Panc1 (cell line): ENCODE measurements at regions not wholly inside any gene's neighbourhood (a gene's known extent, or its start where the extent isn't known, plus 50 kb on each side); places are given as distances from the start of the nearest gene placed in this dataset.
"Not testable (repeated sequence)": the region's sequence is repeated elsewhere in the genome, so short reads cannot be mapped to it uniquely, and the experiment has no call there.

Source experiments
- ATAC-seq: fragments of 200-7000 bp; cut with Tn5 transposase; 2 replicates; pipeline ENCODE4 v1.9.1; 2020; ENCODE audit warnings: mild to moderate bottlenecking, moderate library complexity
- BruUV-seq: library from RNA; stranded (reverse); fragments of 400-500 nt; replicated peaks from 2 replicates; lab custom pipeline; 2021; lab: Mats Ljungman, UMichigan
- CTCF ChIA-PET: fragments of 300-600 bp; sonication (Branson Sonifier 250); formaldehyde crosslinking; loops from one replicate; lab custom pipeline; 2022; ENCODE audit warnings: antibody characterized with exemption; lab: Charles Lee
- POLR2A ChIA-PET: fragments of 300-600 bp; sonication (Branson Sonifier 250); formaldehyde crosslinking; loops from one replicate; lab custom pipeline; 2022; ENCODE audit warnings: antibody characterized with exemption; lab: Charles Lee
- DNase-seq: peaks from one replicate; pipeline ENCODE4 v3.0.0-alpha.2; 2010; ENCODE audit warnings: low read depth, low spot score
- H3K27ac ChIP-seq: 2 replicates; pipeline ENCODE4 v1.5.1; 2011; ENCODE audit warnings: mild to moderate bottlenecking, low read length, inconsistent platforms
- H3K27me3 ChIP-seq: fragments of 200-500 bp; sonication (Bioruptor generic); 2 replicates; pipeline ENCODE4 v1.6.0; 2014; ENCODE audit warnings: low read length, inconsistent platforms; ENCODE audit not compliant: control insufficient read depth, insufficient read depth
- H3K36me3 ChIP-seq: fragments of 200-500 bp; sonication (Bioruptor generic); 2 replicates; pipeline ENCODE4 v1.5.1; 2014; ENCODE audit warnings: inconsistent platforms, mild to moderate bottlenecking, low read length, moderate library complexity; ENCODE audit not compliant: control insufficient read depth, insufficient read depth
- H3K4me1 ChIP-seq: 2 replicates; pipeline ENCODE4 v1.5.1; 2011; ENCODE audit warnings: inconsistent platforms, mild to moderate bottlenecking, low read length, moderate library complexity; ENCODE audit not compliant: control insufficient read depth, insufficient read depth
- H3K4me3 ChIP-seq, 2 experiments: 2 replicates each; pipeline ENCODE4 v1.5.1; 2011 to 2012; ENCODE audit warnings: low read depth in 2 of 2, low read length in 2 of 2, mild to moderate bottlenecking in 2 of 2, inconsistent platforms in 1 of 2, moderate library complexity in 1 of 2
- H3K9me3 ChIP-seq: fragments of 200-500 bp; sonication (Bioruptor generic); 2 replicates; pipeline ENCODE4 v1.5.1; 2014; ENCODE audit warnings: low read depth, mild to moderate bottlenecking, inconsistent platforms, low read length, moderate library complexity; ENCODE audit not compliant: control insufficient read depth, insufficient read depth
- POLR2AphosphoS5 ChIP-seq: IDR thresholded peaks from 2 replicates; pipeline ENCODE4 v1.6.1; 2012; ENCODE audit warnings: mild to moderate bottlenecking, low read depth, low read length, moderate library complexity
- REST ChIP-seq, 2 experiments: IDR thresholded peaks; 2 replicates each; pipeline ENCODE4 v1.6.1; 2011 to 2012; ENCODE audit warnings: low read depth in 2 of 2, control low read depth in 1 of 2, low read length in 1 of 2, mild to moderate bottlenecking in 1 of 2, moderate library complexity in 1 of 2; ENCODE audit not compliant: insufficient read depth in 1 of 2
- SIN3A ChIP-seq: IDR thresholded peaks from 2 replicates; pipeline ENCODE4 v1.6.1; 2012; ENCODE audit warnings: low read depth, mild to moderate bottlenecking, low read length, moderate library complexity, borderline replicate concordance; ENCODE audit not compliant: insufficient read depth
- TCF7L2 ChIP-seq: IDR thresholded peaks from 2 replicates; pipeline ENCODE4 v1.6.1; 2011; ENCODE audit warnings: mild to moderate bottlenecking, low read depth, low read length, inconsistent platforms
- in situ Hi-C: cut with HindIII; loops from 2 replicates; pipeline ENCODE4 v1.10.0; 2016; ENCODE audit warnings: low sequenced_read_pairs, low pct_unique_long_range_greater_than_20kb
- intact Hi-C: fragments of 100-400 bp; cut with micrococcal nuclease; formaldehyde crosslinking; loops from one replicate; pipeline ENCODE4 v1.10.0; 2022; ENCODE audit not compliant: unreplicated experiment
- TF ChIP-seq, protein P1 (sequence below): fragments of 450-650 bp; IDR thresholded peaks from 2 replicates; pipeline ENCODE4 v1.5.1; 2017; ENCODE audit warnings: mild to moderate bottlenecking

- CTCF ChIA-PET: no interaction called here
- in situ Hi-C loops (no loop called here), intact Hi-C loops (no loop called here)
- Histone ChIP-seq H3K27ac (no peak overlapping the region), H3K4me1 (no peaks in the 10 kb centered on the region), H3K27me3 (no peaks in the 10 kb centered on the region), H3K36me3 (no peaks in the 10 kb centered on the region), H3K4me3 (no peak overlapping the region), H3K9me3 (no peaks in the 10 kb centered on the region)
- DNase-seq: no peak
- POLR2A ChIA-PET: no interaction called here
- no peak for ATAC-seq
- TF ChIP-seq SIN3A: no peak
- no TSS peak for BruUV-seq
Observed at GRCh38 chr1:99397029-99397428, 132.7 kb downstream of the PLPPR4 start.

GRCh38 chr1:99397863-99398262 lies 133.6 kb downstream of the PLPPR4 start:
- Histone ChIP-seq H3K4me1 (no peaks in the 10 kb centered on the region), H3K27me3 (no peaks in the 10 kb centered on the region), H3K4me3 (no peak overlapping the region), H3K36me3 (no peaks in the 10 kb centered on the region), H3K9me3 (no peaks in the 10 kb centered on the region), H3K27ac (no peak overlapping the region)
- ChIA-PET POLR2A (no interaction called here), CTCF (no interaction called here)
- ATAC-seq (no peak), DNase-seq (no peak)
- BruUV-seq: no TSS peak
- in situ Hi-C loops: no loop called here
- TF ChIP-seq, protein P1, sequence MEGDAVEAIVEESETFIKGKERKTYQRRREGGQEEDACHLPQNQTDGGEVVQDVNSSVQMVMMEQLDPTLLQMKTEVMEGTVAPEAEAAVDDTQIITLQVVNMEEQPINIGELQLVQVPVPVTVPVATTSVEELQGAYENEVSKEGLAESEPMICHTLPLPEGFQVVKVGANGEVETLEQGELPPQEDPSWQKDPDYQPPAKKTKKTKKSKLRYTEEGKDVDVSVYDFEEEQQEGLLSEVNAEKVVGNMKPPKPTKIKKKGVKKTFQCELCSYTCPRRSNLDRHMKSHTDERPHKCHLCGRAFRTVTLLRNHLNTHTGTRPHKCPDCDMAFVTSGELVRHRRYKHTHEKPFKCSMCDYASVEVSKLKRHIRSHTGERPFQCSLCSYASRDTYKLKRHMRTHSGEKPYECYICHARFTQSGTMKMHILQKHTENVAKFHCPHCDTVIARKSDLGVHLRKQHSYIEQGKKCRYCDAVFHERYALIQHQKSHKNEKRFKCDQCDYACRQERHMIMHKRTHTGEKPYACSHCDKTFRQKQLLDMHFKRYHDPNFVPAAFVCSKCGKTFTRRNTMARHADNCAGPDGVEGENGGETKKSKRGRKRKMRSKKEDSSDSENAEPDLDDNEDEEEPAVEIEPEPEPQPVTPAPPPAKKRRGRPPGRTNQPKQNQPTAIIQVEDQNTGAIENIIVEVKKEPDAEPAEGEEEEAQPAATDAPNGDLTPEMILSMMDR: no peak
- TF ChIP-seq SIN3A (no peak), REST (IDR thresholded peaks at IDR 0.05; ENCODE audit: insufficient read depth in 1 of 2, low read depth in 2 of 2, low read length in 1 of 2) (no peak), POLR2AphosphoS5 (no peak), TCF7L2 (no peak)
- intact Hi-C loops: no loop called here

GRCh38 chr1:99401556-99401955 lies 137.3 kb downstream of the PLPPR4 start:
- BruUV-seq, POLR2A ChIA-PET, H3K4me3 ChIP-seq, H3K27me3 ChIP-seq, H3K9me3 ChIP-seq, ATAC-seq, DNase-seq, intact Hi-C loops, H3K4me1 ChIP-seq, H3K36me3 ChIP-seq, H3K27ac ChIP-seq, CTCF ChIA-PET, in situ Hi-C loops: not testable (repeated sequence)

- intact Hi-C loops, POLR2A ChIA-PET: not testable (repeated sequence)
Observed at GRCh38 chr1:99404399-99404798, 140.1 kb downstream of the PLPPR4 start.

DNA sequence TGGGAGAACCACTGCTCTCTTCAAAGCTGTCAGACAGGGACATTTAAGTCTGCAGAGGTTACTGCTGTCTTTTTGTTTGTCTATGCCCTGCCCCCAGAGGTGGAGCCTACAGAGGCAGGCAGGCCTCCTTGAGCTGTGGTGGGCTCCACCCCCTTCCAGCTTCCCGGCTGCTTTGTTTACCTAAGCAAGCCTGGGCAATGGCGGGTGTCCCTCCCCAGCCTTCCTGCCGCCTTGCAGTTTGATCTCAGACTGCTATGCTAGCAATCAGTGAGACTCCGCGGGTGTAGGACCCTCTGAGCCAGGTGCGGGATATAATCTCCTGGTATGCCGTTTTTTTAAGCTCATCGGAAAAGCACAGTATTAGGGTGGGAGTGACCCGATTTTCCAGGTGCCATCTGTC lies 141.0 kb downstream of the PLPPR4 start:
- intact Hi-C loops, BruUV-seq, H3K36me3 ChIP-seq, POLR2A ChIA-PET, H3K27me3 ChIP-seq, H3K4me1 ChIP-seq, DNase-seq, in situ Hi-C loops, H3K27ac ChIP-seq, ATAC-seq, H3K4me3 ChIP-seq, H3K9me3 ChIP-seq, CTCF ChIA-PET: not testable (repeated sequence)

More at GRCh38 chr1:99404399-99404798, 140.1 kb downstream of the PLPPR4 start:
- DNase-seq, CTCF ChIA-PET, H3K9me3 ChIP-seq, in situ Hi-C loops, H3K4me3 ChIP-seq, BruUV-seq, ATAC-seq, H3K27me3 ChIP-seq, H3K4me1 ChIP-seq, H3K27ac ChIP-seq, H3K36me3 ChIP-seq: not testable (repeated sequence)
